CD4-positive, alpha-beta T cell treated with Interleukin-6 at 100 ng/mL for 8 hours (primary cell): ENCODE measurements at regions not wholly inside any gene's neighbourhood (a gene's known extent, or its start where the extent isn't known, plus 50 kb on each side); places are given as distances from the start of the nearest gene placed in this dataset.

Experiments
- DNase-seq: peaks from one replicate; pipeline ENCODE4 v3.0.0-alpha.2; 2020; ENCODE audit warnings: mixed read lengths, low spot score

DNA sequence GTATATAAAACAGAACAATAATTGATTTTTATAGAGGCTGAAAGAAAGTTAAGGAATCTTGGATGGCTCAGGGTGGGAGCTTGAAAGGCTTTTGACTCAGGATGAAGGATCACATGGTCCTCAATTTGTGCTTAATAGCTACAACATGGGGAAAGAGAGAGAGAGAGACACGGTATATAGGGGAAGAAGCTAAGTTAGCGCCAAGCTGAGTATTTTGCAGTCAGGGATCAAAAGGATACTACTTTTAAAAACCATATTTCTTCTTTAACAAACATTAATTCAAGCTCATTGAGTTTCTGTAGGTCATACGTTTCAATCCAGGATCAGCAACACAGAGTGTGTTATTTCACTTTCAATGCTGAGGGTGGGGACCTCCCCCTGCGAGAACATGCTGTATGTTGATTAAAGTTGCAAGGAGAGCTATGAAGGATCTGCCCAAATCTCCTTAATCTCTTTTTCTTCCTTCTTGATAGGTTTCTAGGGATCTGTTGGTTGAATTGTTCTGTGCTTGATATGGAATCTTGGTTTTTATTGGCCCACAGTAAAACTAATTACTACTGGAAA lies 133.1 kb upstream of the NUDT4 start:
- no peak for DNase-seq

DNA sequence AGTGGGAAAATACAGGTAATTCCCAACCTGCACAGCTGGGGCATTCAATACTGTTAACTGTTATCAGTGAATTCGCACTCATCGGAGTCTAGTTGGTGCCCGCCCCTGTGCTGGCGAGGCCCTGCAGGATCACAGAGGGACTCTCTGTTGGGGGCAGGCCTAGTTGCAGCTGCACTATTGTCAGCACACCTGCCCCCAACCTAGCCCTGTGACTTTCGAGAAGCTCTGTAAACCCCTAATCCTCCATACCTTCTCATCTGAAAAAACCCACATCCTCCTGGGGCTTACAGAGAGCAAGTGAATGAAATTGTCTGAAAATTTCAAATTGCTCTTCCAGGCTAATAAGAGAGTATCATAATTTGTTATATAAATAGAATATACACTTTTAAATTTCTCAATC lies 132.2 kb upstream of the NUDT4 start:
- peak; percentile 64 for DNase-seq

DNA sequence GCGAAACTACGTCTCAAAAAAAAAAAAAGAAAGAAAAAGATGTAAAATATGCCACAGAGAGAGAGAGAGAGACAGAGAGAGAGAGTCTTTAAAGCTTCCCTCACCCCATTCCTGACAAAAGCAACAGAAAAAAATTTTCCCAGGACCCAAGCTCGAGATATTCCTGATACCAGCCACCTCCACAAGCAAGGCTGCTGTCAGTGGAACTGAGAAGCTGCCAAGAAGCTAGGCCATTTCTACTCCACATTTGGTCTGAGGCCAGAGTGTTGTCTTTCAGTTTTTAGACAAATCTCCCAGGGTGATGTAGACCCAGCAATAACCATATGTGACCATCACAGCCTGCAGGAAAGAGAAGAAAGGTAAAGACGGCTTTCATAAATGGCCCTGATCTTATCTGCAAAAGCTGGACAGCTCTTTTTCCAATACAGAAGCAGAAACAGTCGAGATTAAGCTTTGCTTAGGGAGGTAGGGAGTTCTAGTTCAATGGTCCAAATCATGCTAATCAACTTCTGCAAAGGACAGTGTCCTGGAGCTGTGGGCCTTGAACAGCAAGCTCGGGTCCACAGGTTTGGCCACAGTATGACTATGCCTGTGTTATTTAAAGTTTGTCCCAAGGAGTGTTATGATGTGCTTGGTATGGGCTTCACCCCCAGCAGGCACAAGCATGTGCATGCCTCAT lies 130.3 kb upstream of the NUDT4 start:
- DNase-seq = no peak

DNA sequence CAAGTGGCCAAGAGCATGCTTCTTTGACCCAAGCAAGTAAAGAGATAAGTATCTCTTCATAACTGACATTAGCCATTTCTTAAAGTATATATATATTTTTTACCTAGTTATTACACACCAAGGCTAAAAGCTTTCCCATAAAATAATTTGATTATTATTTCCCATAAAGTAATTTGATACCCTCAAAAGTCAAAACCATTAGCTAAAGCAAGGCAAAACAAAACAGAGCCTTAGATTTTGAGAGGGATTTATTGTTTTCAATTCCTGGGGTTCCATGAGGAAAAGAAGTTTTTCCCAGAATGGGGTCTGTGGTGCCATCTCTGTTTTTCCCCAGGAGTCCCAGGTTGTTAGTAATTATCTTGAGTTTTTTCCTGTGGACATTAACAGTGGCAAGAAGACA lies 125.5 kb upstream of the NUDT4 start:
- DNase-seq = no peak

DNA sequence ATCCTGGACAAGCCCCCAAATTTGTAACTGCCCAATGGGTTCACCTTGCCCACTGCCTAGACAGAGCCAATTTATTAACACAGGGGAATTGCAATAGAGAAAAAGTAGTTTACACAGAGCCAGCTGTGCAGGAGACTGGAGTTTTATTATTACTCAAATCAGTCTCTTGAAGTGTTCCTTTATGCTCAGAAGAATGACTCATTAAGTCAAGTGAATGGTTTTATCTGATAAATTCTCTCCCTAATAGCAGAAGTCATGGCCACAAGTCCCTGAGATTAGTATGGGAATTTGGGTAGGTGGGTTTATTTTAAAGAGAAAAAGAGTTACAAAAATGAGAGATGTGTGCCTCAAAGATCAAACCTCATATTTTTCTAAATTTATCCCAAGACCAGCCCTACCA lies 122.8 kb upstream of the NUDT4 start:
- DNase-seq = no peak

DNA sequence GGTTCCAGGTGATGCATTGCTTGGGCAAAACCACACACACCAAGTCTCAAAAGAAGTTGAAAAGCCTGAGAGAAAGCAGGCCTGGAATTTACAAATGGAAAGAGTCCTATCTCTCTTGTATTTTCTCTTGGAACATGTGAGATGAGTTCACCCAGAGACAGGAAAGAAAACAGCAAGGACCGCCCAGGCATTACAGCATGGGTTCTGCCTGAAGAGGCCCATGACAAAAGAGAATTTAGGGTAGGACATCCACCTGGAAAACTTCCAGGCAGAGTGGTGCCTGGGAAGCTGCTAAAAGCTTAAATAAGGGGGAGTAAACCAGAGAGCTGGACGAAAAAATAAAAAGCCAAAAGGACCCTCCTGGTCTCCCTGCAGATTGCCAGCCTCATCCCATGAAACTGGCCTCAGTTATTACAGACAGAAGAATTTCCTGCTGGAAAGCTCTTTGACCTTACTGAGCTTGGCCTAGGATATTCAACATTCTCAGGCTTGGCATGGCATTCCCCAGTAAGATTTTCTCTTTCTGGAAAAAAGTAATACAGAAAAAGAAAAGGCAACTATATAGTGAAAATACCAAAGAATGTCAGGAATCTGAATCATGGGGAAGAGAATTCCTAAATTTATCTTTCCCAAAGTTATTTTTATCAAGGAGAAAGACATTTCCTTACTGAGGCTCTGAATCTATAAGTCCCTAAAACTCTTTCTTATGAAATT lies 121.3 kb upstream of the NUDT4 start:
- DNase-seq = no peak

DNA sequence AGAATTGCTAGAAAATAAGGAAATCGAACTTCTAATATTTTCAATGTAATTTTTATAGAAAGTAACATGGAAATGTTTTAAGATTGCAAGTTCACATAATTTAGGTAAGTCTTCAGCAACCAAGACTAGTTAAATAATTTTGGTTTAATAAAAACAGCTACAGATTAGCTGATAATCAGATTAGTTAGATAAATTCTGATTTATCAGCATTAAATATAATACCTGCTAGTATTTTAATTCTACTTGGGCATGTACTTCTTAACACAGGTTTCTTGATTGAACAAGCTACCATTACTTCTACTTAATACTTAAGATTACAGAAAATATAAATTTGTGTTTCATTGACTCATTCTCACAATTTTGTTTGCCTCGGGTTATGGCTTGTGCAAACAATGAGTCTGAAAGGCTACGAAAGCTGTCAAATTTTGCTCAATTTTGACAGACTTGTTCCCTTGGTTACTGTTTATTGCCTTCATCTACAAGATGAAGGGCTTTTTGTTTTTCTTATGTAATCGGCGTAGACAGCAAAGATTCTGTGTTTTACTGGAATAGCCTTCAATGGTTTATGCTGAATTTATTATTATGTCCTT lies 116.1 kb upstream of the NUDT4 start:
- no peak for DNase-seq

DNA sequence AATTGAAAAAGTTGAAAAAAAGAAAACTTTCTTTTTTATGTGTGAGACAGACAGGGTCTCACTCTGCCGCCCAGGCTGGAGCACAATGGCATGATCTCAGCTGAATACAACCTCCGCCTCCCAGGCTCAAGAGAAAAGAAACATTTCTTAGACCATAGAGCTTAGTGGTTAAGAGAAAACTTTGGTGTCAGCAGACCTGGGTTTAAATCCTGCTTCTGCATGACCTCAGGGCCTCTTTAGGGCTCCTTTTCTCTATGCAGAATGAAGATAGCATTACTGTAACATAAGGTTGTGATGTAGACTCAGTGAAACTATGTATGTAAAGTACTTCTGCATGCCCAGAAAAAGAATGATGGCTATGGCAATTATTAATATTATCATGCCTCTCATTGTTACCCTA lies 104.7 kb upstream of the NUDT4 start:
- no peak for DNase-seq

DNA sequence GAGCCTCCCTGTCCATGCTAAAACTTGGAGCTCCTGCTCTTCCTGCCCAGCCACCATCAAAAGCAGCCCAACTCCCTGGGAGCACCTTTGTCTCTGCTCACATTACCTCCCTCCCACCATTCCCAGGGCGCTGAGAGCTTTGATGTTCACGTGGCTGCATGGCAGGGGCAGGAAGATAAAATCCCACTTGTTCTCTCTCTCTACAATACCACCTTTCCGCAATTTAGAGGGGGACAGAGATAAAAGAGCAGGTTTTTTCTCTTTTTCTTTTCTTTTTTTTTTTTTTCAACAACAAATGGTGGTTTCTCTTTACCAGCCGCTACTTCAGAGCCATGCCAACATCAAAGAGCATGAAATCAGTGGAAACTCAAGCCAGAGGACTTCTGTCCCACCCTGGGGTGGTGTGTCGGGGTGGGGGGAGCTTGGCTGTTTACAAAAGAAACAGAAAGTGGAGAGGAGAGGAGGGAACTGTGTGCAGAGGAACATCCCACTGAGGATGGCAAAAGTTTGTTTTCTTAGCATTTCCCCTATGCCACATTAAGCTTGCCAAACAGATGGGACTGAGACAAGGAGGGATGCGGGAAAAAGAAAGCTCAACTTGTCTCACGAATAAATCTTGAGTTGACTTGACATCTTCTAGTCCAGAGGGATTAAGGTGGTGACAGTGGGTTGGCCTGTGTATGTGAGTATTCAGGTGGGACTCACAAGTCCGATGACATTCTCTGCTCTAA lies 103.7 kb upstream of the NUDT4 start:
- DNase-seq = no peak

DNA sequence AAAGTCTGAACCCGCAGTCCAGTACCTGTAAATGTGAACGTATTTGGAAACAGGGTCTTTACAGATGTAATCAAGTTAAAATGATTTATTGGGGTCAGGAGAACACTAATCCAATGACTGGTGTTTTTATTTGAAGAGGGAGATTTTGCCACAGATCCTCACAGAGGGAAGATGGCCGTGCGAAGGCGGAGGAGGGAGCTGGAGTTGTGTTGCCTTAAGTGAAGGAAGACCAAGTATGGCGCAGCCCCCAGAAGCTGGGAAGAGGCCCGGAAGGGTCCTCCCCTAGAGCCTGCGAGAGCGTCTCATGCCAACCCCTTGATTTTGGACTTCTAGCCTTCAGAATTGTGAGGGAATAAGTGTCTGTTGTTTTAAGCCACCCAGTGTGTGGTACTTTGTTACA lies 102.8 kb upstream of the NUDT4 start:
- no peak for DNase-seq

DNA sequence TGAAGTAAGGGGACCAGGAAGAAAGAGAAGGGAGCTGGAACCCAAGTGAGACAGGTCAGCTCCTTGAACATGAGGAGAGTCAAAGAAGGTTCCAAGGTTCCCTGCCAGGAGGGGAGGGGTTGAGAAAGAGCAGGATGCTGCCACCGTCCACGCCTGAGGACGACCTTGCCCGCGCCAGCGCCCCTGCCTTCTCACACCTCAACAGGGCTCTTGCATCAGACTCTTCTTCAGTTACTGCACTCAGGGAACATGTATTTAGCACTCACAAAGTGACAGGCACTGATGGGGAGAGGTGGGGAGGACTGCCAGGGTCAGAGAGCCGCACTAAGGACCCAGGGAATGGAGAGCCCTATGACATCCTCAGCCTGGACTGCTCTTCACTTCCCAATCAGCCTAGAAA lies 102.1 kb upstream of the NUDT4 start:
- no peak for DNase-seq

DNA sequence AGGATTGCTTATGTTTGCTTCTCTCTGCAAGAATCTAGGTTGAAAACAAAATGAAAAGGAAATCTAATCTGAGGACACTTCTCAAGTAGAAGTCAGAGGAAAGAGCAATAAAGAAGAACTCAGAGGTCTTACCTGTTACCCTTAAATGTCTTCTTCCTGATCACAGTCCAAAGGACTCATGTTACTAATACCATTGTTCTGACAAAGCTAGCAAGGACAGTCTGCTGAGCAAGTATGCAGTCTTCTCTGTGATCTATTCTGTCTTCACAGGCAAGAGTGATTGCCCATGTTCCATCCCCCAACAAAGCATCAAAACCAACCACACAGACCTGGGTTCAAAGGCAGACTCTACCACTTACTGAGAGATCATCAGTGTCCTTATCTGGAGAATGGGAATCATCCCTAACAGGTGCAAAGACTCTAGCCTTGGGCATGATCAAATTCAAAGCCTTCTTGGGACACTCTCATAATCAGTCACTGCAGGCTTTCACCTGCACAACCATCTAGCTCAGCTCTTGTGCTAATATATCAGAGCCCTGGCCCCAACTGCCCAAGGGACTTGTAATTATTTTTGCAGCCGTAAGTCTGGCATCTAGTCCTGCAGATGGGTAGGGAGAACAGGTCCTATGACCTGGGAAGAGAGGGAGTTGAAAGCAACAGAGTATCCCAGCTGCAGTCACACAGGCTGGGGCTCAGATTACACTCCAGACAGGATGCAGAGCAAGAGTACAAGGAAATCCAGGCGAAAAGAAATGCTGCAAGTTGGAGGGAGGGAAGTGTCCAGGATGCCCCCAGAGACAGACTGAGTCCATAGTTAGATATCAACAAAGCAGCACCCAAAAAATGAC lies 97.9 kb upstream of the NUDT4 start:
- no peak for DNase-seq

DNA sequence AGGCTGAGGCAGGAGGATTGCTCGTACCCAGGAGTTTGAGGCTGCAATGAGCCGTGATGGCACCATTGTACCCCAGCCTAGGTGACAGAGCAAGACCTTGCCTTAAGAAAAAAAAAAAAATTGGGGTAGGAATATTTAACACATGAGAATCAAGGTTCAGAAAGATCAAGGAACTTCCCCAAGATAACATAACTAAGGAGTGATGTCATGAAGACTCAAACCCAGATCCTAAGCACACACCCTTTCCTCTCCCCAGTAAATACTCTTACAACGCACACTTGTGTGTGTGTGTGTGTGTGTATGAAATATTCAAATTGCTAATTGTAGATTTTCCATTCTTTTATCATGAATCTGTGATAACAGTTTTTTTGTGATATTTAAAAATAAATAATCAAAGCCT lies 90.6 kb upstream of the NUDT4 start:
- DNase-seq = no peak

DNA sequence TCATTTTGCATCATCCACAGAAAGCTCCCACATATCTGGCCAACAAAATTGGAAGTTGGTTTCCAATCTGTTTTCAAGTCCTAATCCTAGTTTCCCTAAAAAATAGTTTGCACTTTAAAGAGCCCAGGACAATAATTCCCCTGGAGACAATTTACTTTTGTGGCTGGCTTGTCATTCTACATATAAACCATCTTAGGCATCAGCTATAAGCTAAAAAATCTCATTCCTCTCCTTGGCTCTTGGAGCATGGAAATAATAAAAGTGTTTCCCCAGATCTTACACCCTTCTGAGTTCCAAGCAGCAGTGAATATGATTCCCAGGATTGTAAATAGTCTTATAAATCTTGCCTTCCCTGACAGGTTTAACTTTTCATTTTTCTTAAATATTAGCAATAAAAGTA lies 89.1 kb upstream of the NUDT4 start:
- no peak for DNase-seq

DNA sequence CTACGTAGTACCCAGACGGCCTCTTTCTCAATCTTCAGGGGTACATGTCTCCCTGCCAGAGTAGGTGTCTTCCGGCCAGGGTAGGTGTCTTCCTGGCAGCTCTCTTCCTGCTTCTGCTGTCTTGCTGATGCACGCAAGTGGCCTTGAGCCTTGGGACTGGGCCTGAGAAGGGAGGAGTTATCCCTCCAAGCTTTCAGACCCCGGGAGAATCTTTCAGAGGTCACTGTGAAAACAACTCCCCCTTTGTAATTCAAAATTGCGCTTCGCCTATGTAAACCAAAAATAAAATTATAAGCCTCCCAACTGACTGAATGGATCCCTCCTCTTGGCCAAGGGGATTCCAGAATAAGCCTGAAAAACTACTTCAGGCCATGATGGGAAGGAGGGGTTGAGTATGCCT lies 87.3 kb upstream of the NUDT4 start:
- DNase-seq = no peak

DNA sequence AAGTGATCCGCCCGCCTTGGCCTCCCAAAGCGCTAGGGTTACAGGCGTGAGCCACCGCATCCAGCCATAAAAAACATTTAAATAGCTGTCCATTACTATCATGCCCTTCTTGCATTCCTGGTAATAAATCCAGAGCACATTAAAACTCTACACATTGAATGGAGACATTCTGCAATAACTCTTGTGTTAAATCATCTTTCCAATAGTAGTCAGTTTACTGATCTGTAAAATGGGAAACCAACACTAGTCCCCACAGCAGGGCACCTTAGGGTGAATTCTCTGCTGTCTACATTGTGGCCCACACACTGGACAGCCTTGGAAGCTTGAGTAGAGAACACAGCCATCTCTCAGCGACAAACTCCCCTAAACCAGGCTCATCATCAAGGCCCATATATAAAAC lies 85.5 kb upstream of the NUDT4 start:
- no peak for DNase-seq

DNA sequence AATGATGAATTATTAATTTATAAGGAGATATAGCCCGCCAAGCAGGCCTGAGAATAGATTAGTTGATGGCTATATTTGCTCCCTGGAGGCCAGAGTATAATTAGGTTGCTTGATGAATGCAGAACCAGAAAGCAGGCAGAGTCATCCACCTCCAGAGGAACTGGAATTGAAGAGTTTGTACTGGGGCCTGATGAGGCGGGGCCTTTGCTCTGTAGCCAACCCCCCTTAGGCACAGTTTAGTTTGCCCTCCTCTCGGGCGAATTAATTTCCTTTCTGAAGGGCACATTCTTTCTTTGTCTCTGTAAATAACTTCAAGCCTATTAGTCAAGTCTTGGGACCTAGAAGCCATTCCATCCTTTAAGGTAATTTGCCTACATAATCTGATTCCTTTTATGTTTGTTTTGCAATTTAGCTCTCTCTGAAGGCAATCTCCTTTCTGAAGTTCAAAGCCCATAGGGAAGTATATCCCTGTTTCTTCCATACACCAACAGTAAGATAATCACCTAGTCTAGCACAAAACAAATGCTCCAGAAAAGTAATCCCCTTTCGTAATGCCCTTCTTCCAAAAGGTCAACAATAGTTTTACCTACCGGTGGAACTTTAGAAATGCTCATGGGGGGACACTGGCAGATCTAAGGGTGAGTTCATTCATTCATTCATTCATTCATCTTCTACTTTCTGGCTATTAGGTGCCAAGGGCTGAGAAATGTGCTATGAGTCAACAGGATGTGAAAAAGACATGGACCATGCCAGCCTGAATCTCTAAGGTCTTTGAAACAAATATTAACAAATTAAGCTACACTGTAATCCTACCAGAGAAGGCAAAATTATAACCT lies 84.8 kb upstream of the NUDT4 start:
- no peak for DNase-seq

DNA sequence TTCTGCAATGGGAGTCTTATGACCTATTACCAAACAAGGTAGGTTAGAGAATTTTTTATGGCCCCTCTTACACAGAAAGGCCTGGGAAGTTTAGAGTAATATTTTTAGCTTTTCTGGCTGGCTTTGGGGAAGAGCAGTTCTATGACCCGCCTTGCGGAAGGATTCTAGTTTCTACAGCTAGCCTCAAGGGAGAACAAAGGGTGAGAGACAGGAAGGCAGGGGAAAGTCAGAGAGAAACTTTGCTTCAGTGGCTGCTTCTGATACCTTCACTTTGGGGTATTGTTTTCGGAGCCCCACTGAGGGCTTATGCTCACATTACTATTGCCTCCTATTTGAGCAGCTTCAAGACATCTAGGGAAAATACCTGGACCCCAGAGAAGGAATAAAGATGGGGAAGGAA lies 80.7 kb upstream of the NUDT4 start:
- no peak for DNase-seq

DNA sequence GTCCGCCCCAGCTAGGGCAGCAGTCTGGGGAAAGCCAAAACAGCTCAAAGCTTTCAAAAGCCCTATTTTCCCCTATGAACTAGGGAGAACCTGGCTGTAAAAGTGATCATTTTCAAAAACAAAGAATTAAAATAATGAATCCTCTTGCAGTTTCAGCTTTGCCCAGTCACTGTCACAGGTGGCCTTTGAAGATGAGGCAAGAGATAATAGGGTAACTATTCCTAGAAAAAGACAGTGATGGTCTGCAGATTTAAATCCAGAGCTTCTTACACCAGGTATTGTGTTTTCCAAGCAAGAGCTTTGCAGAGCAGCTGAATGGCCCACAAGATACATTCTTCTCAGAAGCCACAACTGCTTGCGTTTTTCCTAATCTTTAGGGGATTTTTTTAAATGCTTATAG lies 80.2 kb upstream of the NUDT4 start:
- DNase-seq = no peak

DNA sequence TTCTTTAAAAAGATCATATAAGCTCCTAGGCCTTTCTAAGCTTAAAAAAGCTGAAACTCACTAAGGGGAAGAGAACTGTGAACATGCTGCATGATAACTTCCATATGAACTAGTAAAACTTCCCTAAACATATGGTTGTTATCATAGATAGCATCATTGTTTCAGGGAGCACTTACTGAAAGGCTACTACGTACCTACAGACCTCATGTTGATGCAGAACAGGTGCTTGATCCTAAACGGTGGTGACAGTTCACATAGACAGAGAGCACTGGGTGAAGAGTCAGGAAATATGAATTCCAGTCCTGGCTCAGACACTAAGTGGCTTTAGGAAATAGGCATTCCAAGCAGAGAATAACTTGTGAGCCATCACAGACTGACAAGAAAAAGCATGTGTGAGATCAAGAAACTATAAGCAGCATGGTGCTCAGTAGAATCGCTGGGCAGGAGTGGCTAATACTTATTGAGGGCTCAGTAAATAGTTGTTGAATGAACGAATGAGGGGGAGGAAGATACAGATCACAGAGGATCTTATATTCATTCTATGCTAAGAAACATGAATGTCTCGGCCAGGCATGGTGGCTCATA lies 78.4 kb upstream of the NUDT4 start:
- no peak for DNase-seq
